UCSD-AML1 (cell line): ENCODE measurements at regions not wholly inside any gene's neighbourhood (a gene's known extent, or its start where the extent isn't known, plus 50 kb on each side); places are given as distances from the start of the nearest gene placed in this dataset.
A peak's percentile ranks its signal among the peaks of the same experiment; 100 is the strongest.
"Not testable (repeated sequence)": the region's sequence is repeated elsewhere in the genome, so short reads cannot be mapped to it uniquely, and the experiment has no call there.

Experiments used
- DNase-seq: peaks from one replicate; lab custom pipeline; 2025; ENCODE audit not compliant: unreplicated experiment; lab: John Stamatoyannopoulos, UW

GRCh38 chr18:11388755-11389680 is 220.4 kb upstream of the SLC35G4 start:
- no peak for DNase-seq

- peak; percentile 17 for DNase-seq
Observed at GRCh38 chr18:11387880-11388279, 221.5 kb upstream of the SLC35G4 start.

GRCh38 chr18:11383381-11383780 is 226.0 kb upstream of the SLC35G4 start:
- no peak for DNase-seq

- no peak for DNase-seq
Observed at GRCh38 chr18:11380968-11381367, 228.4 kb upstream of the SLC35G4 start.

GRCh38 chr18:11379660-11380059 is 229.7 kb upstream of the SLC35G4 start:
- no peak for DNase-seq

- DNase-seq = no peak
Observed at GRCh38 chr18:11377766-11378540, 228.6 kb upstream of the PIEZO2 start.

- DNase-seq = no peak
Observed at GRCh38 chr18:11372163-11372562, 222.8 kb upstream of the PIEZO2 start.

- no peak for DNase-seq
Observed at GRCh38 chr18:11369556-11369955, 220.2 kb upstream of the PIEZO2 start.

- no peak for DNase-seq
Observed at GRCh38 chr18:11368020-11368419, 218.7 kb upstream of the PIEZO2 start.

- DNase-seq = no peak
Observed at GRCh38 chr18:11367351-11367750, 218.0 kb upstream of the PIEZO2 start.

GRCh38 chr18:11366410-11366809 is 217.0 kb upstream of the PIEZO2 start:
- no peak for DNase-seq

GRCh38 chr18:11362856-11363255 is 213.5 kb upstream of the PIEZO2 start:
- DNase-seq = no peak

- not testable (repeated sequence) for DNase-seq
Observed at GRCh38 chr18:11361862-11362261, 212.5 kb upstream of the PIEZO2 start.

GRCh38 chr18:11357678-11358077 is 208.3 kb upstream of the PIEZO2 start:
- DNase-seq = no peak

- not testable (repeated sequence) for DNase-seq
Observed at GRCh38 chr18:11344576-11344975, 195.2 kb upstream of the PIEZO2 start.

- DNase-seq = no peak
Observed at GRCh38 chr18:11343096-11343495, 193.7 kb upstream of the PIEZO2 start.

- DNase-seq = not testable (repeated sequence)
Observed at GRCh38 chr18:11342115-11342514, 192.7 kb upstream of the PIEZO2 start.

- no peak for DNase-seq
Observed at GRCh38 chr18:11339188-11339775, 189.9 kb upstream of the PIEZO2 start.

GRCh38 chr18:11336241-11336640 is 186.9 kb upstream of the PIEZO2 start:
- DNase-seq = no peak

GRCh38 chr18:11327391-11328009 is 178.1 kb upstream of the PIEZO2 start:
- no peak for DNase-seq
